Activated CD4-positive, alpha-beta memory T cell treated with anti-CD3 and anti-CD28 coated beads for 36 hours (primary cell): ENCODE measurements at regions not wholly inside any gene's neighbourhood (a gene's known extent, or its start where the extent isn't known, plus 50 kb on each side); places are given as distances from the start of the nearest gene placed in this dataset.
"Not testable (repeated sequence)": the region's sequence is repeated elsewhere in the genome, so short reads cannot be mapped to it uniquely, and the experiment has no call there.

Experiments used
- CTCF ChIA-PET: fragments of 350-600 bp; sonication (Branson Sonifier 250); formaldehyde crosslinking; loops from one replicate; lab custom pipeline; 2021; ENCODE audit warnings: antibody characterized with exemption, inconsistent platforms; lab: Charles Lee
- POLR2A ChIA-PET: fragments of 350-600 bp; sonication (Branson Sonifier 250); formaldehyde crosslinking; loops from one replicate; lab custom pipeline; 2021; ENCODE audit warnings: antibody characterized with exemption; lab: Charles Lee
- DNase-seq: peaks from one replicate; pipeline ENCODE4 v3.0.0-alpha.2; 2020
- H3K27ac Mint-ChIP-seq: one replicate; pipeline ENCODE4 v1.8.0; 2021; ENCODE audit warnings: mixed read lengths
- H3K27me3 Mint-ChIP-seq: one replicate; pipeline ENCODE4 v1.8.0; 2021; ENCODE audit warnings: mixed read lengths
- H3K36me3 Mint-ChIP-seq: one replicate; pipeline ENCODE4 v1.8.0; 2021; ENCODE audit warnings: mixed read lengths
- H3K4me1 Mint-ChIP-seq: one replicate; pipeline ENCODE4 v1.8.0; 2021; ENCODE audit warnings: low read depth, mixed read lengths
- H3K4me3 Mint-ChIP-seq: one replicate; pipeline ENCODE4 v1.8.0; 2021; ENCODE audit warnings: mild to moderate bottlenecking, mixed read lengths
- H3K9me3 Mint-ChIP-seq: one replicate; pipeline ENCODE4 v1.8.0; 2021; ENCODE audit warnings: mixed read lengths
- intact Hi-C: fragments of 100-400 bp; cut with micrococcal nuclease; formaldehyde crosslinking; loops from one replicate; pipeline ENCODE4 v1.15.1; 2023

GRCh38 chr12:38163442-38163801 lies 153.2 kb upstream of the ALG10B start:
- intact Hi-C loops = no loop called here
- ChIA-PET CTCF (no interaction called here), POLR2A (no interaction called here)
- DNase-seq = no peak
- Mint-ChIP-seq H3K4me1 (no peaks in the 10 kb centered on the region), H3K27ac (no peak overlapping the region), H3K4me3 (no peak overlapping the region), H3K36me3 (no peaks in the 10 kb centered on the region), H3K9me3 (no peaks in the 10 kb centered on the region), H3K27me3 (no peaks in the 10 kb centered on the region)

- H3K27me3 Mint-ChIP-seq = no peaks in the 10 kb centered on the region
- DNase-seq = no peak
- intact Hi-C loops = no loop called here
- no peak overlapping the region for H3K27ac Mint-ChIP-seq
- H3K4me3 Mint-ChIP-seq = no peak overlapping the region
- H3K9me3 Mint-ChIP-seq = no peaks in the 10 kb centered on the region
- H3K4me1 Mint-ChIP-seq = no peaks in the 10 kb centered on the region
- CTCF ChIA-PET = no interaction called here
- H3K36me3 Mint-ChIP-seq = no peaks in the 10 kb centered on the region
- POLR2A ChIA-PET = no interaction called here
These were observed 150.3 kb upstream of the ALG10B start for GRCh38 chr12:38166225-38166624.

GRCh38 chr12:38175538-38175937 lies 141.0 kb upstream of the ALG10B start:
- CTCF ChIA-PET = no interaction called here
- no peaks in the 10 kb centered on the region for H3K36me3 Mint-ChIP-seq
- no peaks in the 10 kb centered on the region for H3K9me3 Mint-ChIP-seq
- no peak overlapping the region for H3K4me3 Mint-ChIP-seq
- intact Hi-C loops = no loop called here
- no peak overlapping the region for H3K27ac Mint-ChIP-seq
- POLR2A ChIA-PET = no interaction called here
- no peak for DNase-seq
- H3K4me1 Mint-ChIP-seq = no peaks in the 10 kb centered on the region
- H3K27me3 Mint-ChIP-seq = peaks cover 4% of the 10 kb centered on the region

DNA sequence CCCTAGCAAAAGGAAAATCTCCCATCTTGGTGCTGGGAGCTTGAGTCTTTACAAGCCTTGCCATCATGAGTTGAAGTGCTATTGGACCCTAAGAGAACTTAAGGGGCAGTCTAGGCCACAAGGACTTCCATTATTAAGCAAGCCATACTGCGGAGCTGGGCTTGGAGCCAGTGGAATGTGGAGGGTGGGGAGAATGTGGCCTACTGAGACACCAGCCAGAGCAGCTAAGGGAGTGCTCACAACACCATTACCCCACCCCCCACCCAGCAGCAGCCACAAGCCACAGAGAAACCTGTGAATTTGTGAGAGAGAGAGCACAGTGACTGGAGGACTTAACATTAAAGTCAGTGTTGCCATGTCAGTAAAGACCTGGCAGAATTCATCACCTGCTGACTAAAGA lies 133.0 kb upstream of the ALG10B start:
- H3K27ac Mint-ChIP-seq, H3K4me3 Mint-ChIP-seq, CTCF ChIA-PET, DNase-seq, H3K36me3 Mint-ChIP-seq, POLR2A ChIA-PET, H3K4me1 Mint-ChIP-seq, intact Hi-C loops, H3K9me3 Mint-ChIP-seq, H3K27me3 Mint-ChIP-seq: not testable (repeated sequence)

DNA sequence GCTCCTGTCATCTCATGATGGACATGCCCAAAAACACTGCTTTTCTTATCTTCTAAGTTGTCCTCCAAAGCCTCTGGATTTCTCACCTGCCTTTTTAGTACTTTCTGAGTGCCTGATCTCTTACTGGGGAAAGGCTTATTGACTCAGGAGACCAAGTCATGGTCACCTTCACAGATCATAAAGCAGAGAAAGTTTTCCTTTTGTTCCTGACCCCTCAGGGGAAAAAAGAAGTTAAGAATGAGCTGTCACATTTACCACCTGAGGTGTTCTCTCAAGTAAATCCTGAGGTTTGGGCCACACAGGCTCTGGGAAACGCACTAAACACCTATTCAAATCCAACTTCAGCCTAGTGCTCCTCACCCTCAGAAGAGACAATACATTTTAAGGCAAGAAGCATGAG lies 119.3 kb upstream of the ALG10B start:
- H3K9me3 Mint-ChIP-seq, H3K27me3 Mint-ChIP-seq, H3K36me3 Mint-ChIP-seq, intact Hi-C loops, H3K4me3 Mint-ChIP-seq, CTCF ChIA-PET, H3K4me1 Mint-ChIP-seq, POLR2A ChIA-PET, H3K27ac Mint-ChIP-seq, DNase-seq: not testable (repeated sequence)

GRCh38 chr12:38201461-38202276 lies 114.9 kb upstream of the ALG10B start:
- no peak for DNase-seq
- POLR2A ChIA-PET = no interaction called here
- no peak overlapping the region for H3K4me3 Mint-ChIP-seq
- H3K36me3 Mint-ChIP-seq = no peaks in the 10 kb centered on the region
- H3K27me3 Mint-ChIP-seq = no peaks in the 10 kb centered on the region
- intact Hi-C loops = no loop called here
- H3K4me1 Mint-ChIP-seq = no peaks in the 10 kb centered on the region
- no peak overlapping the region for H3K27ac Mint-ChIP-seq
- H3K9me3 Mint-ChIP-seq = no peaks in the 10 kb centered on the region
- CTCF ChIA-PET = no interaction called here

DNA sequence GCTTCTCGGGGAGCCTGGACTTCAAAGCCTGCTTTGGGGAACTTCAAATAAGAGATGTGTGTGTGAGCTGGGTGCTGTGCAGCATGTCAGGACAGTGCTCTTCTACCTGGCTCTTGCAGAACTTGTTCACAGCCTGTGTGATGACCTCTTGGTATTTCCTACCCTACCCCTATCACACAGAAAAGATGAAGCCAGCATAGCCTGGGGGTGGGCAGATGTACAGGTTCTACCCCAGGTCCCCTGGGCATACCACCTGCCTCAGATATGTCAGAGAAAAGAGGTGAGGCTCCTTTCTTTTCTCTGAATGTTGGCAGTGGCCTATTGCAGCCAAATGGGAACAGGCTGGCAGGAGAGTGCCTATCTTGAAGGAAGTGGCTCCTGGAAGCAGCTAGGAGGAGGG lies 111.7 kb upstream of the ALG10B start:
- Mint-ChIP-seq H3K4me3 (no peak overlapping the region), H3K36me3 (no peaks in the 10 kb centered on the region), H3K27ac (no peak overlapping the region), H3K27me3 (no peaks in the 10 kb centered on the region), H3K4me1 (no peaks in the 10 kb centered on the region), H3K9me3 (no peaks in the 10 kb centered on the region)
- CTCF ChIA-PET = no interaction called here
- POLR2A ChIA-PET = no interaction called here
- intact Hi-C loops = no loop called here
- no peak for DNase-seq

DNA sequence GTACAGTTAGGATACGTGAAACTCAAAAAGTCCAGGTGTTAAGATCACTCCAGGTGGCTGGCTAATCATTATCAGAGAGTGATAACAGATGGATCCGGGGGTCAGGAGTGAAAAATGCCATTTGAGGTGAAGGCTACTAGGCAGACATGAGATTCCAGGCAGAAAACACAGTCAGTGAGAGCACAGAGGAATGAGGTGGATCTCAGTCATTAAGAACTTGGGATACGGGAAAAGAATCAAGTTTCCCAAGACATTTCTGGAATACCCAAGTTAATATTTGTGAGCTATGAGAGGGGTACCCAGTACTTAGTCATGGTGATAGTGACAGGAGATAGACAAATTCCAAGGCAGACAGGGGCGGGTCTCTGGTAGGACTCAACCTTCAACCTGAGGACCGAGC lies 94.6 kb upstream of the ALG10B start:
- intact Hi-C loops = no loop called here

DNA sequence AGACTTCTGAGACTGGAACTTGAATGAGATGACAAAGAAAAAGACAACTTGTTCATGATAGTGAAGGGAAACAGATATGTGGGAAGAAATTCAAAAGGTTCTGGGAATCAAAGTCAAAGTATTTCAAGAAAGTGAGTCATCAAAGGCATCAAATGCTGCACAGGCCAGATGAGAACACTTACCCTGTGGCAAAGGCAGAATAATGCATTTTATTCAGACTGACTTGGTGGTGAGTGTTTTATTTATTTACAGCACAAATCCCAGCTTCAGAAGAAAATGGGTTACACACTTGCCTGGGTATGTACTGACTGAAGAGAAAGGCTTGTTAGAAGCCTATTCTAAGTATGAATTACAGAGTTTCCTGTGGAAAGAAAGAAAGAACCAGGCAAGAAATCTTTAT lies 78.2 kb upstream of the ALG10B start:
- H3K9me3 Mint-ChIP-seq, H3K4me1 Mint-ChIP-seq, H3K36me3 Mint-ChIP-seq, DNase-seq, H3K27ac Mint-ChIP-seq, POLR2A ChIA-PET, intact Hi-C loops, H3K4me3 Mint-ChIP-seq, H3K27me3 Mint-ChIP-seq: not testable (repeated sequence)
- CTCF ChIA-PET = interaction anchor here (0.6 kb wide), 1 partner anchor 192 kb away, joined by 3 read pairs; no protein-coding TSS in a partner anchor

More for the DNA sequence above, 94.6 kb upstream of the ALG10B start:
- Mint-ChIP-seq H3K9me3 (peaks cover 5% of the 10 kb centered on the region), H3K36me3 (no peaks in the 10 kb centered on the region), H3K4me3 (no peak overlapping the region), H3K4me1 (no peaks in the 10 kb centered on the region), H3K27me3 (no peaks in the 10 kb centered on the region), H3K27ac (no peak overlapping the region)
- no peak for DNase-seq
- ChIA-PET CTCF (no interaction called here), POLR2A (no interaction called here)

GRCh38 chr12:38253778-38254177 lies 62.8 kb upstream of the ALG10B start:
- H3K4me1 Mint-ChIP-seq = no peaks in the 10 kb centered on the region
- H3K4me3 Mint-ChIP-seq = no peak overlapping the region
- H3K9me3 Mint-ChIP-seq = peaks cover 16% of the 10 kb centered on the region
- DNase-seq = no peak
- POLR2A ChIA-PET = no interaction called here
- no peaks in the 10 kb centered on the region for H3K27me3 Mint-ChIP-seq
- H3K36me3 Mint-ChIP-seq = no peaks in the 10 kb centered on the region
- intact Hi-C loops = no loop called here
- CTCF ChIA-PET = no interaction called here
- H3K27ac Mint-ChIP-seq = no peak overlapping the region

GRCh38 chr12:38258411-38258810 lies 58.2 kb upstream of the ALG10B start:
- Mint-ChIP-seq H3K9me3 (peaks cover 16% of the 10 kb centered on the region), H3K36me3 (no peaks in the 10 kb centered on the region), H3K4me3 (no peak overlapping the region), H3K27ac (no peak overlapping the region), H3K4me1 (no peaks in the 10 kb centered on the region), H3K27me3 (peaks cover 2% of the 10 kb centered on the region)
- POLR2A ChIA-PET = no interaction called here
- intact Hi-C loops = no loop called here
- no peak for DNase-seq
- CTCF ChIA-PET = no interaction called here
